Left lobe of liver (tissue), 2 donors: ENCODE measurements at regions not wholly inside any gene's neighbourhood (a gene's known extent, or its start where the extent isn't known, plus 50 kb on each side); places are given as distances from the start of the nearest gene placed in this dataset.
"Not testable (repeated sequence)": the region's sequence is repeated elsewhere in the genome, so short reads cannot be mapped to it uniquely, and the experiment has no call there.

Experiments used
- ATAC-seq: fragments of 200-7000 bp; cut with Tn5 transposase; one replicate; pipeline ENCODE4 v1.9.1; 2020; ENCODE audit warnings: mild to moderate bottlenecking, moderate library complexity
- DNase-seq: peaks from one replicate; pipeline ENCODE4 v3.0.0-alpha.2; 2020; ENCODE audit warnings: low spot score
- donor health status: DM: no; HTN: no; CAD: no; lungs with moderate emphysema.
- donor health status: DM: no; HTN: yes; CAD: no.

DNA sequence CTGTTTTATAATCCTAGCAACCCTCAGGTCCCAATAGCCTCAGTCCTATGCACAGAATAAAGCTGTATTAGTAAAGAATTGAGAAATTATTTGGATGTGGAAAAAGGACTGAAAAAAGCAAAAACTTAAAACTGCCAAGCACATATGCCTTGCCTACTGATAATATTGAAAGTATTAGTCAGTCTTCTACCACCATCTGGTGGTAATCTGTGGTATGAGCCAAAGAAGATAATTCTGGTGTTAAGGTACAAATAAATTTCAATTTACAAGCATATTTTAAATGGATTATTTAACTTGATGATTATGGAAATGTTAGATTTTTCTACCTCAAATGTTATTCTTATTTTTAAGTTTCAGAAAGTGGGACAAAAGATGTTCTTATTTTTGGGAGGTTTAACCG, 460.3 kb upstream of the KLHL1 start:
- peak; percentile 86 for ATAC-seq
- no peak for DNase-seq

DNA sequence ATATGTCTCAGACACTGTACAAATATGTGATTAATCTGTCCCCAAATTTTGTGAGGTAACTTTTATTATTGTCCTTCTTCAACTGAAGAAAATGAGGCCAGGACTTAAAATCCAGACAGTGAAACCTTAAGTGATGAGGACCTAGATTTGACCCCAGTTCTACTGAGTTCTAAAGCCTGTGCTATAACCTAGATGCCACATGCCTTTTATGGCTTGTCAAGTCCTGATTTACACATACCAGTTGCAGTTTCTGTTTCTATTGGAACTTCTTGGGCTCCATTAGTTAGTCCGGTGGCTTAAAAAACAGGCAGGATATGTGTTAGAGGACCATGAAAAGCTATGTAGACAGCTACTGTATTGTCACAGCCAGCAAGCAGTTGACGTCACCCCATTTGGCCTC, 436.5 kb upstream of the KLHL1 start:
- no peak for DNase-seq
- ATAC-seq, result no peak

DNA sequence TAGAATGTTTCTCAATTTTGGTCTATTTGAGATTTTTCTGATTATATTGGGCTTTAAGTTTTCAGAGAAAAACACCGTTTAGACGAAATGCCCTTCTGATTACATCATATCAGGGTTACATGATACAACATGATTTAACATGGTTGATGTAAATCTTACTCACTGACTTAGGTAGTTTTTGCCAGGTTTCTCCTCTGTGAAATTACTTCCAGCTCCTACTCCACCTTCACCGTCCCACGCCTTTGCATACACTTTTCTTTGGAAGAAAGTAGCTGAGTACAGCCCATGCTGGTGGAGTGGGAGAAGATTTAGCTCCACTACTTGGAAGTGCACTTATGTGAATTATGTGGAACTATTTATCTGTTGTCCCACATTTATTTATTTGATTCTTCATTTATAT, 433.2 kb upstream of the KLHL1 start:
- ATAC-seq, result no peak
- DNase-seq, result no peak

DNA sequence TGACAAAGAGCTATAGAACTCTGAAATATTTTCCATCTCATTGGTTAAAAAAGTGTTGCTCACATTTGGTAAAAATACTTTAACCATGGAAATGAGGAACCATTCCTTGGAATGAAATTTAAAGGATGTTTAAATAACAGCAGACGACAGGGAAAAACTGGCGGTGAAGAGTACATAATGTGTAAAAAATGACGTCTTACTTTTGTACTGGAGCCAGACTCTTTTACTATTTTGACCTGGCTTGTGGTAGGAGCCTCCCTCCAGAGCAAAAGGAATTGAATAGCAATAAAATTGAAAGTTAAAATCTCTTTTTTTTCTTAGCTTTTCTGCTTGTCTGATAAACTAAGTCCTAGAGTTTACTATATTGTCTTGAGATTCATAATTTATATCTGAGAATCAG, 426.2 kb upstream of the KLHL1 start:
- no peak for ATAC-seq
- no peak for DNase-seq

DNA sequence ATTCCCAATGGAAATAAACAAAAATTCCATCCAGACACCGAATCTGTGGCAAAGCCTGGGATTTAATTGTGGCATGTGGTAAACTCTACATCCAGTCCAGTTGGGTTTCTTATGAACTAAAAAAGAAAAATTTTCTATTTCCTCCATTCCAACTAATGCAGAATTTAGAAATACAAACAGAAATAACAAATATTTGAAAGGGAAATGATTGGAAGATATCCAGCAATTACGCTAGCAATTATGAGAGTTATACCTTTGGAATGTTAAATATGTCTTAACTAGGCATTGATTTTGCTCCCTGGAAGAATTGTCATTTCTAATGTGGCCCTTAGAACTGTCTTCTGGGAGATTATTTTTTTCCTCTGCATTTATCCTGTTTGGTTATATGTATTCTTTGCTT, 421.4 kb upstream of the KLHL1 start:
- DNase-seq (no peak), ATAC-seq (no peak)

GRCh38 chr13:70527599-70527998, 419.3 kb upstream of the KLHL1 start:
- DNase-seq (no peak), ATAC-seq (no peak)

DNA sequence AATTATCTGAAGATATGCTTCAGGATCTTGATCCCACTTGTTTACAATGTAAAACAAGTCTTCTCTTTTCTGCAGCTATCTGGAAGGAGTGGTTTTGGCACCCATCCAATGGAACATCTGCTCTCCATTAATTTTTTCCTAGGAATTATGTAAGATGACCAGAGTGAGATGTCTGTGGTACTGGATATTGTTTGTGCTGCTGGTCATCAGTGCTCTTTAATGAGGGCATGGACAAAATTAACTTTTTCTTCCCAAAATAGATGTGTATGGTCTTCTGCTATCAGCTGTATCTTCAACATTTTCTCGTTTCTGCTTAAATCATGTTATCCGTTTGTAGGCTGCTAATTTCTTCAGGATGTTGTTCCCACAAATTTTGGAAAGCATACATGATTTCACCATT, 415.4 kb upstream of the KLHL1 start:
- no peak for DNase-seq
- ATAC-seq, result no peak

GRCh38 chr13:70520275-70521036, 412.2 kb upstream of the KLHL1 start:
- no peak for ATAC-seq
- no peak for DNase-seq

GRCh38 chr13:70518081-70518480, 409.8 kb upstream of the KLHL1 start:
- DNase-seq, result no peak
- ATAC-seq, result no peak

DNA sequence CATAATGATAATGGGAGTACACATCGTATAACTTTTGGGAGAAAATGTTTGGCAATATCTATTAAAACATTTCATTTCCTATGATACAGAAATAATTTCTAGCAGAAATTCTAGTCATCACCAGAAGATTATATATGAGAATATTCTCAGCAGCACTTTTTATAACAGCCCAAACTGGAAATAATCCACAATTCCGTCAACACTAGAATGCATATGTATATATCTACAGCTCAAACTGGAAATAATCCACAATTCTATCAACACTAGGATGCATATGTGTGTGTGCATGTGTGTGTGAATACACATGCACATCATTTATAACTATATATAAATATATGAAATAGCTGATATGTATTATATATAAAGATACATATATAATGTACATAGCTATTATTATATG, 408.0 kb upstream of the KLHL1 start:
- DNase-seq (no peak), ATAC-seq (no peak)

DNA sequence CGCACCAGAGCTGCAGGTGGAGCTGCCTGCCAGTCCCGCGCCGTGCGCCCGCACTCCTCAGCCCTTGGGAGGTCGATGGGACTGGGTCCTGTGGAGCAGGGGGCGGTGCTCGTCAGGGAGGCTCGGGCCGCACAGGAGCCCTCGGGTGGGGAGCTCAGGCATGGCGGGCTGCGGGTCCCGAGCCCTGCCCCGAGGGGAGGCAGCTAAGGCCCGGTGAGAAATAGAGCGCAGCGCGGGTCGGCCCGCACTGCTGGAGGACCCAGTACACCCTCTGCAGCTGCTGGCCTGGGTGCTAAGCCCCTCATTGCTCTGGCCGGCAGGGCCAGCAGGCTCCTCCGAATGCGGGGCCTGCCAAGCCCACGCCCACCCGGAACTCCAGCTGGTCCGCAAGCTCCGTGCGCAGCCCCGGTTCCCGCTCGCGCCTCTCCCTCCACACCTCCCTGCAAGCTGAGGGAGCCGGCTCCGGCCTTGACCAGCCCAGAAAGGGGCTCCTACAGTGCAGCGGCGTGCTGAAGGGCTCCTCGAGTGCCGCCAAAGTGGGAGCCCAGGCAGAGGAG, 403.7 kb upstream of the KLHL1 start:
- not testable (repeated sequence) for DNase-seq, ATAC-seq

DNA sequence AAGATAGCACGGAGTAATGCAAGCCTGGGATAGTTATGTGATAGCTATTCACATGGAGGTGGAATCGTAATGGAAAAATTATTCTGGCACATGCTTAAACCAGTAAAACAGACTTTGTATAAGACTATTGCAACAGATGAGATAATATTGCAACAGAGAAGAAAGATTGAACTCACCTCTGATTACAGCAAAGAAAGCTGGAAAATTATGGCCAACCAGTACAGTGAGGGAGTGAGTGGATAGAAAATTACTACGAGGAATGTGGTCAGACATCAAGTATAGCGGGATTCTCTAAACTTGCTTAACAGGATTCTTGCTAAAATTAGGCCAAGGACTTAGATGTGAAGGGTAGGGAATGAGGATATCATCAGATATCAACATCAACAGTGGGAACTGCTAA, 397.6 kb upstream of the KLHL1 start:
- ATAC-seq (peak; percentile 55), DNase-seq (no peak)

GRCh38 chr13:70502944-70503343, 394.7 kb upstream of the KLHL1 start:
- no peak for ATAC-seq

GRCh38 chr13:70490320-70490935, 382.2 kb upstream of the KLHL1 start:
- DNase-seq (no peak), ATAC-seq (no peak)

More at GRCh38 chr13:70502944-70503343, 394.7 kb upstream of the KLHL1 start:
- no peak for DNase-seq

- DNase-seq (no peak), ATAC-seq (no peak)
Observed at GRCh38 chr13:70484931-70485330, 376.7 kb upstream of the KLHL1 start.

DNA sequence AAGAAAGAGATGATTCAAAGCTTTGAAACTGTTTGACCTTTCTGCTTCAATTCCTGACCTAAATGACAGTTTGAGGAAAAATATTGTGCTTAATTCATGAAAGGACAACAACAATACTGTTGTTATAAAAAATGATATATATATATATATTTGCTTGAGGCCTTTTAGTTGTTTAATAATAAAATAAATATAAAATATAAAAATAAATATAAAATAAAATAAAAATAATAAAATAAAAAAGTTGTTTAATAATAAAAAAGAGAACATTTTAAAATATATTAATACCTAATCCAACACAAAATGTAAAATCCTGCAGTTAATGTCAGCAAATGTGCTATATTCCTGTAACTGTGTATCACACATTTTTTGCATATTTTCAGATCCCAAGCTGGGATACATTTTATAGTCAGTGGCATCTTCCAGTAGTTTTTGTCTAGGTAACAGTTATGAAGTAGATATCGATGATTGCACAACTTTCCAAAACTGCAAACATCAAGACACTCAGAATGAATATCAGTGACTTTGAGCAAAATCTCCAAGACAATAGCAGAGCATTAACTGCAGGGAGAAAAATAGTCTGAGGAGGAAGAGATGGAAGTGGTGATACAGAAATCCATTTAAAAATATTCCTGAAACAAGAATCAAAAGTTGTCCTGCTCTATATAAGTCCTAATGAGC, 375.5 kb upstream of the KLHL1 start:
- ATAC-seq (no peak), DNase-seq (no peak)

DNA sequence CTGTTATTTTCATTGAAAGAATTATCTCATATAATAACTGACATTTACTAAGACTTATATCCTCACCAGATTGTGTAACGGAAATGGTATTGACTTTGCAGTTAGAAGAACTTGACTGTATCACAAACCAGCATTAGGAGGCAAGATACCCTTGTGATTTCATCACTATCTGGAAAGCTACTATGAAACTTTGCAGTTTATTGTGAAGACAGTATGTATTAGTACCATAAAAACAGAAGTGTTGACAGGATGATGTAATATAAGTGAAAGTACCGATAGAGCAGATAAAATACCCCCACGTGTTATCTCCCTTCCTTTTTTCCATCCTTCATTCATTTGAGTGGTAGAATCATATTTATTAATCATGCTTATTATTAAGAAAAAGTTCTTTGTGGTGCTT, 365.7 kb upstream of the KLHL1 start:
- ATAC-seq (no peak), DNase-seq (no peak)

GRCh38 chr13:70469077-70469476, 360.8 kb upstream of the KLHL1 start:
- no peak for ATAC-seq
- DNase-seq, result no peak

GRCh38 chr13:70457474-70457873, 349.2 kb upstream of the KLHL1 start:
- ATAC-seq, result peak; percentile 43
- no peak for DNase-seq

DNA sequence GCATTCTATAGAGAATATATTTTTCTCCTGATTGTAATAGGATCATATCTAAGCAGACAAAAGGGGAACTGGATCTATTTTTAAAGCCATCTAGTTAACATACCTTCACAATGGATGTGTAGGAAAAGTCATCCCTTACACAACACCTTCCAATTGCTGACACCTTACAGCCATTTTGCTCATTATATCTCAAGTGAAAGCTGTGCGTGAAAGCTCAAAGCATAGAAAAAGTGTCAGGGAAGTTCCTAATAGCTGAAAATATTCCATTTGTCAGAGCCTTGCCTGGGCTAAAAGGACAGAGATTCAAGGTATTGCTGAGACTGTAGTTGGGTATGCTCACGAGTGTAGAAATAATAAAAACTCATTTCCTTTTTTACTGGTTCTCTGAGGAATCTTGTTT, 340.6 kb upstream of the KLHL1 start:
- DNase-seq, result no peak
- ATAC-seq, result no peak

- DNase-seq (no peak), ATAC-seq (no peak)
Observed at GRCh38 chr13:70432276-70432805, 324.1 kb upstream of the KLHL1 start.

DNA sequence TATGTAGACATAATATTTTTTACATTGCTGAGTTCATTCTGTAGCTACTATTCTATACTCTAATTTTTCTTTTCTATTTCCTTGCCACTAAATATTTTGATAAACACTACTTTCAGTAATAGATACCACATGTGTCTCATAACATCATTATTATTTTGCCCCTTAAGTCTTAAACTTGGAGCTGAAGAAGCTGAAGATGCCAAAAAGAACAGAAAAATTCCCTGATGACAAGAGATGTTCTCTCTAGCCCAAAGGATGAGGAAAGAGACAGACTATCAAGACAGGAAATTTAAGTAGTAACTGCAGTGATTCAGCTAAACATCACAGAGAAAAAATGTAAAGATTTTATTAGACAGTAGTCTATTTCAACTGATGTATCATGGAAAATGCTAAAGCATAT, 322.0 kb upstream of the KLHL1 start:
- DNase-seq (no peak), ATAC-seq (no peak)
